GM21390 (cell line): ENCODE measurements at regions not wholly inside any gene's neighbourhood (a gene's known extent, or its start where the extent isn't known, plus 50 kb on each side); places are given as distances from the start of the nearest gene placed in this dataset.

ENCODE experiments used
- ATAC-seq: cut with Tn5 transposase; IDR thresholded peaks from one replicate; pipeline ENCODE4 v1.9.1; 2021; ENCODE audit not compliant: unreplicated experiment

DNA sequence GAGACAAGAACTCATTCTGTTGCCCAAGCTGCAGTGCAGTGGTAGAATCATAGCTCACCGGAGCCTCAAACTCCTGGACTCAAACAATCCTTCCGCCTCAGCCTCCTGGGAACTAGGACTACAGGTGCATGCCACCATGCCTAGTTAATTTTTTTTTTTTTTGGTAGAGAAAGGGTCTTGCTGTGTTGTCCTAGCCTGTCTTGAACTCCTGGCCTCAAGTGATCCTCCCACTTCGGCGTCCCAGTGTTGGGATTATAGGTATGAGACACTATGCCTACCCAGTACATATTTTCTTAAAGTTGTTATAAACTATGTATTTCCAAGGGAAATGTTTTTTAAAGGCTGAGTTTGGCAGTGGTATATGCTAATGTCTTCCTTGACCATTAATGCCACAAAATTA is 412.6 kb downstream of the KLF12 start:
- ATAC-seq: no peak

DNA sequence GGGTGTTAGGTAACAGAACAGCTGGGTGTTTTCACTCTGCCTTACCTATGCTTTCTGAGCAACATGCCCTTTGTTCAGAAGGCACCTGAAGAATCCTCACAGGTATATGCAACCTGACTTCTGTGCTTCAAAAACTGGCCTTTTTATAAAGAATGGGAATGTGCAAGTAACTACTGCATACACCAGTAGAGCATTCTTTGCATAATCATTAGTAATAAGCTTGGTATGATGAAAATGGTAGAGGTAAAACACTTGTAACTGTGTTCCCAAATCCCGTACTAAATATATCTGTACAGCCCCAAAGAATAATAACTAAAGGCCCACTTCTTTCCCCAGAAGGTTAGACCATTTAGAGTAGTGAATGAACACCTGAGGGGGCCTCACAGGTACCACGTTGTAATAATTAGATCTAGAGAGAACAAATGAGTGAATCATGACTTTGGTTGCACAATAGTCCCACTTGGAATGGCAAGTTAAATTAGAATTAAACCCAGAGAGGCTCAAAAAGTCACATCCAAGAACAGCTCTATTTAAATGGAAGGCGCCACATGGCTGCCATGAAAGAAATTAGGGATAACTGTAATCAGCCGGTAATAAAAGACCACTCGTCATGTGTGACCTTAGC is 413.9 kb downstream of the KLF12 start:
- ATAC-seq: no peak

GRCh38 chr13:73718246-73718645 is 416.0 kb downstream of the KLF12 start:
- no peak for ATAC-seq

DNA sequence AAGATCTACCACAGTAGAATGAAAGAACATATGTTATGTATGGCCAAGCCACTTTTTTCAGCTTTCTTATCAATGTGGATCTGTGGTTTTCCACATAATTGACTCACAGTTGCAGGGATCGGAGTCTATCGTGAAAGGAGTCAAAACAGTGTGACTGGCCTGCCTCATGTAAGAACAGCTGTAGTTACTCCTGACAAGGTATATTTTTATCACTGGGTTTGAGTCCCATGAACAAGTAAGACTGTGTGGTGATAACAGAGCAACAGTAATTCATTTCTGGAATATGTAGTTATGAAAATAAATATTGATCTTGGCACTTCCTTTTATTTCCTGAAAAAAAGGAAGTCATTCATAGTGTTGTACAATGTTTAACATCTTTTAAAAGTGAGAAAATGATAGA is 416.6 kb downstream of the KLF12 start:
- no peak for ATAC-seq

- peak; percentile 57 for ATAC-seq
These were observed 418.2 kb downstream of the KLF12 start for GRCh38 chr13:73715911-73716510.

- ATAC-seq: peak; percentile 88
These were observed 418.9 kb downstream of the KLF12 start for GRCh38 chr13:73715114-73715910.

DNA sequence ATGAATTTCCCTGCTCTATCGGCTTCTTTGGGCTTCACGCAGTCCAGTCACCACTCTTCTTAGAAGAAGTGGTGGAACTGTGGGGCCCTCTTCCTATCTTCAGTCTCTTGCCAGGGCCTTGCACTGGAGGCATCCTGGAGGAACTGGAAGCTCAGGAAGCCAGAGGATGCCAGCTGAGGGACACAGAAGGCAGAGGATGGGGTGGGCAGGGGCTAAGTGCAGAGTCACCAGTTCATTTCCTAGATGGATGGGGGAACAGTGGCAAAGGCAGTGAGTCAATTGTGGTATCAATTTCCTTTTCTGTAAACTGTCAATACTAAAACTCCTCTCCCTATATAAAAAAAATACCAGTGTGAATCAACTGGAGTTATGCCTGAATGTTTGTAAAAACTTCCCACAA is 419.7 kb downstream of the KLF12 start:
- ATAC-seq: no peak

DNA sequence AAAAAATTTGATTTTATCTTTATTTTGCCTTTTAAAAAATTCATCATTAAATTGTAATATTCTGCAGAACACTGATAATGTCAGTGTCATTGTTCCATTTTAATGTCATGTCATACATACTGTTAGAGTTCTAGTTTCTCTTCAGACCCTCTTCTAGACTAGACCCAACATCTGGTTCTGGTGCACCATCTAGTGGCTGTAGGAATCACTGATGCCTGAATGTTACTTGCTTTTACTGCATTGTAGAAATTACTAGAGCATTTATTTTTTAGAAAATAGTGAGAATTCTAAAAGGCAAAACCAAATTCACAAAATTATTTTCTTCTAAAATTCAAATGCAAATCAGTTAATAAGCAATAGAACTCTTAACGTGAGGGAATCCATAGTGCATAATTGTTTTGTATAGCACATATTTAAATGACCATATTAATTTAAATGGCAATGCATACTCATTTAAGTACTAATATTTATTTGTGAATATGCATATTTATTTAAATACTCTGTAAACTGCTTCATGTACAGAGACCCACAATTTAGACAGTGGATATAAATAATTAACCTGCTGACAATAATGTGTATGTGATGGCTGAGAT is 425.7 kb downstream of the KLF12 start:
- ATAC-seq: peak; percentile 88

DNA sequence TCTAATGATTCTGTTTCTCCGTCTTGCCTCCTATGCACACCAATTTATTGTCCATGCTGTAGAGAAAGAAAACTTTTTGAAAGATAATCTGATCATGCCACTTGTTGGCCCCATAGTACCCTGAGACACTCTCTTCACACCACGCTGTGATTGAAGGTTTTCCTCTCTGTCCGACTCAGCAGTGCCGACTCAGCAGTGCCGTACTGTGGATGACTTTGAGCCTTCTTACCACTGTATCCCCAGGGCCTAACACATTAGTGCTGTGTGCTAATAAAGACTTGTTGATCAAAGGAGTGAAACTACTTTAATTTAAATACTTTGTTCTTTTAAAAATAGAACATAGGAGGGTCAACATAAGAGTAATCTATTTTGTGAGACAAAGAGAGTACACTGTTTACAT is 429.6 kb downstream of the KLF12 start:
- no peak for ATAC-seq

- no peak for ATAC-seq
These were observed 430.6 kb downstream of the KLF12 start for GRCh38 chr13:73703606-73704005.

DNA sequence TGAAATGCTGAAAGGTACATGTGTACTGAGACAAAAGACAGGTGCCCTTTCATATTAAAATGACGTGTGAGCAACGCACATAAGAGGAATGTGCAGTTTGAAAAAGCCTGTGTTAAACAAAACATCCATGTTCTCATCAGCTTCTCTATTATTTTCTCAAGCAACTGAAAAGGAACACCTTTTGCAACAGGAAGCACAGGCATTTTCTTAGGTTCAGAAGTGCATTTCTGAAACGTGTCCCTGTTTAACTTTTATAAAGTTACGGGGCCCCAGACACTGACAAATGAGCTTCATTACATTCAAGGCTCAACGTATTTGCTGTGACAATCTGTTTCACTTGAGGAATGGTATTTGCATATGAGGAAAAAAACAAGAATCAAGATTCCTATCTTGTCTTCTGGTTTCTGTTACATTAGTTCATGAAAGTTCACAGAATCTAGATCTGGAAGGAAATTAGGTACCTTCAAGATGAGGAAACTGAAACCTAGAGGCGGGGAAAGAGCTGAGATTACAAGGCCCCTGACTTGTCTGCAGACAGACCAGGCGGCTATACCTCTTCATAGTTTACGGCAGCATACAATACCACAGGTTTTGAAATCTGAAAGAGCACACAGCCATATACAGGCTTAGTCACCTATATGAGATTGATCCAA is 431.7 kb downstream of the KLF12 start:
- ATAC-seq: peak; percentile 87

DNA sequence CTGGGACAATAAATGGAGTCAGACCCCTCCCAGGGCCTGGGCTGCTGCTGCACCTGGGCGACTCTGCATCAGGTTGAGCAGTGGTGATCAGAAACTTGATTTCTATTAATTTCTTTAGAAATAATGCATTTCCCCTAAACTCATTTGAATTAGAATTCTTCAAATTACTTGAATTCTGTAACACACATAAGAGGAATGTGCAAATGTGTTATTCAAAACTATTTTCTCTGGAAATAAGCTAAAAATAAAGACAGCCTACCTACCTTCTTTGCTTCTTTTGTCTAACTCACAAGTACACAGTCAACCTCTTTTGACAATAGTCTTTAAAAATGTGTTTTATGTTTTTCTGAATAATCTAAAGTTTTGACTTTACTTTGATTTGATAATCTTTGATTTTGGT is 433.0 kb downstream of the KLF12 start:
- ATAC-seq: no peak

DNA sequence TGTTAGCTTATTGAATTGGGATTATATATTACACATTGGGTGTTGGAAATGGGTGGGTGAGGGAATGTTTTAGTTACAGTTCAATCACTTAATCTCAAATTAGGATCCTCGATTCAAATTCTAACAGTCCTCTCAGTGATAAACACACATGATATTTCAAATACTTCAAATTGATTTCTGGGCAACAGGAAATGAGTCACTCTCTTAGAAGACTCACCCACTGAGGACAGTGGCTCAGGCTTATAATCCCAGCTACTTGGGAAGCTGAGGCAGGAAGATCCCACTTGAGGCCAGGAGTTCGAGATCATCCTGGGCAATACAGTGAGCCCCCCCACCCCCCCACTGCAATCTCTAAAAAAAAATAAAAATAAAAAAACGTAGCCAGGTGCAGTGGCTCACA is 435.3 kb downstream of the KLF12 start:
- no peak for ATAC-seq

- no peak for ATAC-seq
These were observed 437.0 kb downstream of the KLF12 start for GRCh38 chr13:73697166-73697565.

DNA sequence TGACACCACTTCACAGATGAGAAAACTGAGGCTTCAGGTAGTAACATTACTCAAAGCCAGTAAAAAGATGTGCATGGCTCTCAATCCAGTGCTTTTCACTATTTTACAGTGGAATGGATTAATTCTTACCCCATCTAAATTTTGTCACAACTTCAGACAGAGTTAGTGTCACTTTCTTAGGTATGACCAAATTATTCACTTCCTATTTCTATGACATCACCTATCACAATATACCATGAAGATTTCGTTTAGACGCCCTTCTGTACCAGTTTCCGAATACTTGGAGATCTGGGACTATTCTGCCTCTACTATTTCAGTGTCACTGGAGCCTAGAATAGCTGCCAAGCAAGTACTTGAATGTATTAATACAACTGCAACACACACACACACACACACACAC is 437.5 kb downstream of the KLF12 start:
- ATAC-seq: no peak

GRCh38 chr13:73696271-73696670 is 437.9 kb downstream of the KLF12 start:
- no peak for ATAC-seq

- ATAC-seq: no peak
These were observed 438.9 kb downstream of the KLF12 start for GRCh38 chr13:73695325-73695724.

GRCh38 chr13:73693215-73693614 is 441.0 kb downstream of the KLF12 start:
- no peak for ATAC-seq

DNA sequence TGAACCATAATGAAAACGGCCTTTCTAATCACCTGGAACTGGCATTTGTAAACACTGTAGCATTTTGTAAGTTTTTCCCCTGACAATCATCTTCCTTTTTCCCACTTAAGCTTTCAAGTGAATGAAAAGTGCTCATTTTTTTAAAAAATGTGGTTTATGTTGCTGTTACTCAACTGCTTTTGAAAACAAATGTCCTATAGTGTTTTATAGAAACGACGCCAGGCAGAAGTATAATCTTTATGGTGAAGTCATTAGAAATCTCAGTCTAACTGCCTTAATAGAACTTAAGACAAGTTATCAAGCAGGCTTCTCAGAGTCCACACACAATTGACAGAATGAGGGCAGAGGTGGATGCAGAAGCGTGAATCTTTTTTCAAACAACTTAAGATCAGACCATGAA is 442.3 kb downstream of the KLF12 start:
- ATAC-seq: no peak

GRCh38 chr13:73687929-73688328 is 446.3 kb downstream of the KLF12 start:
- ATAC-seq: no peak

- no peak for ATAC-seq
These were observed 447.1 kb downstream of the KLF12 start for GRCh38 chr13:73687087-73687486.
